WTC11 (cell line): ENCODE measurements at regions not wholly inside any gene's neighbourhood (a gene's known extent, or its start where the extent isn't known, plus 50 kb on each side); places are given as distances from the start of the nearest gene placed in this dataset.

Experiments used
- ATAC-seq: fragments of 200-7000 bp; cut with Tn5 transposase; 2 replicates; pipeline ENCODE4 v1.10.0; 2021; ENCODE audit warnings: mild to moderate bottlenecking, moderate library complexity
- CTCF ChIA-PET: fragments of 300-600 bp; sonication (Branson Sonifier 250); formaldehyde crosslinking; loops from one replicate; lab custom pipeline; 2021; ENCODE audit warnings: antibody characterized with exemption; lab: Charles Lee
- POLR2A ChIA-PET: fragments of 350-600 bp; sonication (Branson Sonifier 250); formaldehyde crosslinking; loops from one replicate; lab custom pipeline; 2021; ENCODE audit warnings: antibody characterized with exemption; lab: Charles Lee
- DNase-seq: peaks from one replicate; pipeline ENCODE4 v3.0.0; 2021; ENCODE audit warnings: low spot score
- H3K27ac Mint-ChIP-seq: 2 replicates; pipeline ENCODE4 v1.8.0; 2021; ENCODE audit warnings: mixed read lengths
- H3K27me3 Mint-ChIP-seq: 2 replicates; pipeline ENCODE4 v1.8.0; 2021; ENCODE audit warnings: low read depth, mild to moderate bottlenecking, moderate library complexity, mixed read lengths
- H3K36me3 Mint-ChIP-seq: 2 replicates; pipeline ENCODE4 v1.8.0; 2021; ENCODE audit warnings: mixed read lengths
- H3K4me1 Mint-ChIP-seq: 2 replicates; pipeline ENCODE4 v1.8.0; 2022; ENCODE audit warnings: mixed read lengths
- H3K4me3 Mint-ChIP-seq: 2 replicates; pipeline ENCODE4 v1.8.0; 2021; ENCODE audit warnings: mild to moderate bottlenecking, moderate library complexity, mixed read lengths
- H3K9me3 Mint-ChIP-seq: 2 replicates; pipeline ENCODE4 v1.8.0; 2021; ENCODE audit warnings: mixed read lengths
- AR ChIP-seq: fragments of 250-450 bp; sonication (Bioruptor Pico); IDR thresholded peaks from 2 replicates; pipeline ENCODE4 v1.9.0; 2021; ENCODE audit warnings: mild to moderate bottlenecking
- CREB1 ChIP-seq: sonication (generic); formaldehyde crosslinking; IDR thresholded peaks from 2 replicates; pipeline ENCODE4 v1.8.0; 2023; ENCODE audit warnings: mild to moderate bottlenecking, missing genetic modification reagents
- E2F1 ChIP-seq: sonication (generic); formaldehyde crosslinking; IDR thresholded peaks from 2 replicates; pipeline ENCODE4 v1.8.0; 2022; ENCODE audit warnings: mild to moderate bottlenecking, missing genetic modification reagents
- E2F4 ChIP-seq: sonication (generic); formaldehyde crosslinking; IDR thresholded peaks from 2 replicates; pipeline ENCODE4 v1.8.1; 2022; ENCODE audit warnings: low read depth, mild to moderate bottlenecking, moderate library complexity, missing genetic modification reagents, borderline replicate concordance
- ERG ChIP-seq: fragments of 250-450 bp; sonication (Bioruptor Pico); IDR thresholded peaks from 2 replicates; pipeline ENCODE4 v1.8.0; 2021; ENCODE audit warnings: mild to moderate bottlenecking
- ESRRA ChIP-seq: sonication (generic); formaldehyde crosslinking; IDR thresholded peaks from 2 replicates; pipeline ENCODE4 v1.8.1; 2022; ENCODE audit warnings: mild to moderate bottlenecking, missing genetic modification reagents, borderline replicate concordance
- FOXK1 ChIP-seq: sonication (generic); formaldehyde crosslinking; IDR thresholded peaks from 2 replicates; pipeline ENCODE4 v1.8.0; 2022; ENCODE audit warnings: mild to moderate bottlenecking, moderate library complexity, missing genetic modification reagents
- GABPB1 ChIP-seq: sonication (generic); formaldehyde crosslinking; IDR thresholded peaks from 2 replicates; pipeline ENCODE4 v1.8.1; 2023; ENCODE audit warnings: mild to moderate bottlenecking, missing genetic modification reagents
- GRHL2 ChIP-seq: fragments of 250-450 bp; sonication (Bioruptor Pico); IDR thresholded peaks from 2 replicates; pipeline ENCODE4 v1.8.0; 2022; ENCODE audit warnings: mild to moderate bottlenecking, moderate library complexity; ENCODE audit not compliant: insufficient replicate concordance, severe bottlenecking
- IRF1 ChIP-seq: sonication (generic); formaldehyde crosslinking; IDR thresholded peaks from 2 replicates; pipeline ENCODE4 v1.8.0; 2023; ENCODE audit warnings: missing genetic modification reagents
- JAZF1 ChIP-seq: fragments of 250-450 bp; sonication (Bioruptor Pico); IDR thresholded peaks from 2 replicates; pipeline ENCODE4 v1.9.0; 2021; ENCODE audit warnings: moderate library complexity, mild to moderate bottlenecking, inconsistent platforms
- NFE2L1 ChIP-seq: sonication (generic); formaldehyde crosslinking; IDR thresholded peaks from 2 replicates; pipeline ENCODE4 v1.8.1; 2023; ENCODE audit warnings: missing genetic modification reagents
- NFYB ChIP-seq: sonication (generic); formaldehyde crosslinking; conservative IDR thresholded peaks from 2 replicates; pipeline ENCODE4 v1.8.0; 2022; ENCODE audit warnings: low read depth, missing genetic modification reagents
- NR1H2 ChIP-seq: sonication (generic); formaldehyde crosslinking; IDR thresholded peaks from 2 replicates; pipeline ENCODE4 v1.9.0; 2021; ENCODE audit warnings: mild to moderate bottlenecking, moderate library complexity, missing genetic modification reagents
- SOX15 ChIP-seq: fragments of 250-450 bp; sonication (Bioruptor Pico); IDR thresholded peaks from 2 replicates; pipeline ENCODE4 v1.9.0; 2021; ENCODE audit warnings: mild to moderate bottlenecking
- TP53 ChIP-seq: sonication (generic); formaldehyde crosslinking; IDR thresholded peaks from 2 replicates; pipeline ENCODE4 v1.8.1; 2023; ENCODE audit warnings: mild to moderate bottlenecking, missing genetic modification reagents
- ZBTB21 ChIP-seq: sonication (generic); formaldehyde crosslinking; IDR thresholded peaks from 2 replicates; pipeline ENCODE4 v1.8.1; 2023; ENCODE audit warnings: mild to moderate bottlenecking, missing genetic modification reagents, borderline replicate concordance
- ZMAT4 ChIP-seq: fragments of 250-450 bp; sonication (Bioruptor Pico); IDR thresholded peaks from 2 replicates; pipeline ENCODE4 v1.9.0; 2021; ENCODE audit warnings: mild to moderate bottlenecking
- ZNF138 ChIP-seq: sonication (generic); formaldehyde crosslinking; conservative IDR thresholded peaks from 2 replicates; pipeline ENCODE4 v1.8.1; 2022; ENCODE audit warnings: mild to moderate bottlenecking, moderate library complexity, missing genetic modification reagents
- ZNF232 ChIP-seq: sonication (generic); formaldehyde crosslinking; IDR thresholded peaks from 2 replicates; pipeline ENCODE4 v1.8.0; 2022; ENCODE audit warnings: mild to moderate bottlenecking, missing genetic modification reagents
- ZNF263 ChIP-seq: sonication (generic); formaldehyde crosslinking; IDR thresholded peaks from 2 replicates; pipeline ENCODE4 v1.8.1; 2022; ENCODE audit warnings: low read depth, mild to moderate bottlenecking, moderate library complexity, missing genetic modification reagents
- ZNF281 ChIP-seq: sonication (generic); formaldehyde crosslinking; IDR thresholded peaks from 2 replicates; pipeline ENCODE4 v1.8.0; 2023; ENCODE audit warnings: mild to moderate bottlenecking, missing genetic modification reagents
- ZNF512 ChIP-seq: sonication (generic); formaldehyde crosslinking; IDR thresholded peaks from 2 replicates; pipeline ENCODE4 v1.8.1; 2022; ENCODE audit warnings: missing genetic modification reagents, borderline replicate concordance
- ZNF671 ChIP-seq: fragments of 250-450 bp; sonication (Bioruptor Pico); IDR thresholded peaks from 2 replicates; pipeline ENCODE4 v1.8.0; 2021; ENCODE audit warnings: mild to moderate bottlenecking

- TF ChIP-seq ZNF512 (CRISPR knock-in tag) (no peak), AR (CRISPR knock-in tag) (no peak), ZNF263 (no peak), ZNF138 (CRISPR knock-in tag) (no peak), NR1H2 (CRISPR knock-in tag) (no peak), ZNF671 (CRISPR knock-in tag) (no peak), FOXK1 (no peak)
Observed at GRCh38 chr12:58812214-58812613, 108.1 kb downstream of the LRIG3 start (continued).

- no peaks in the 10 kb centered on the region for H3K36me3 Mint-ChIP-seq
- H3K27me3 Mint-ChIP-seq = no peaks in the 10 kb centered on the region
- H3K9me3 Mint-ChIP-seq = no peaks in the 10 kb centered on the region
- H3K27ac Mint-ChIP-seq = no peak overlapping the region
- POLR2A ChIA-PET = no interaction called here
- TF ChIP-seq ZBTB21 (CRISPR knock-in tag) = no peak
- TF ChIP-seq ZNF232 (CRISPR knock-in tag) = no peak
- TF ChIP-seq ESRRA (CRISPR knock-in tag) = no peak
- TF ChIP-seq IRF1 (CRISPR knock-in tag) = no peak
- TF ChIP-seq E2F1 (CRISPR knock-in tag) = no peak
- TF ChIP-seq TP53 = no peak
- no peak for TF ChIP-seq CREB1
- TF ChIP-seq NR1H2 (CRISPR knock-in tag) = no peak
- no peak for TF ChIP-seq JAZF1 (CRISPR knock-in tag)
- TF ChIP-seq ZMAT4 (CRISPR knock-in tag) = no peak
- DNase-seq (no peak), ATAC-seq (peak; percentile 71)
- peaks cover 7% of the 10 kb centered on the region for H3K4me1 Mint-ChIP-seq
- CTCF ChIA-PET = no interaction called here
- no peak overlapping the region for H3K4me3 Mint-ChIP-seq
Observed at GRCh38 chr12:58814036-58814435, 106.3 kb downstream of the LRIG3 start.

- Mint-ChIP-seq H3K27ac (no peak overlapping the region), H3K36me3 (no peaks in the 10 kb centered on the region), H3K27me3 (no peaks in the 10 kb centered on the region), H3K4me1 (peaks cover 17% of the 10 kb centered on the region), H3K9me3 (no peaks in the 10 kb centered on the region), H3K4me3 (no peak overlapping the region)
- POLR2A ChIA-PET = no interaction called here
- CTCF ChIA-PET = interaction anchor here (0.8 kb wide), 1 partner anchor 274 kb away, joined by 3 read pairs; no protein-coding TSS in a partner anchor
- ATAC-seq = no peak
- DNase-seq = no peak
- no peak for TF ChIP-seq SOX15 (CRISPR knock-in tag)
- TF ChIP-seq GRHL2 (CRISPR knock-in tag) = no peak
- TF ChIP-seq GABPB1 (CRISPR knock-in tag) = no peak
- no peak for TF ChIP-seq ZNF281
- TF ChIP-seq JAZF1 (CRISPR knock-in tag) = no peak
- no peak for TF ChIP-seq NFE2L1 (CRISPR knock-in tag)
- TF ChIP-seq ERG (CRISPR knock-in tag) = no peak
- no peak for TF ChIP-seq NFYB
- TF ChIP-seq E2F4 (CRISPR knock-in tag) = no peak
Observed at GRCh38 chr12:58815235-58815634, 105.1 kb downstream of the LRIG3 start.
